ENCODE measurements at regions not wholly inside any gene's neighbourhood (a gene's known extent, or its start where the extent isn't known, plus 50 kb on each side); places are given as distances from the start of the nearest gene placed in this dataset.
A peak's percentile ranks its signal among the peaks of the same experiment; 100 is the strongest.
"Not testable (repeated sequence)": the region's sequence is repeated elsewhere in the genome, so short reads cannot be mapped to it uniquely, and the experiment has no call there.

GRCh38 chr19:22527554-22527953 lies 105.4 kb upstream of the ZNF98 start:
- Histone ChIP-seq H3K36me3 (ENCODE audit: control insufficient read depth, insufficient read depth, low read length) (no peaks in the 10 kb centered on the region), H3K27me3 (ENCODE audit: control insufficient read depth, insufficient read depth, low read length) (no peaks in the 10 kb centered on the region), H3K4me3 (ENCODE audit: low read depth, low read length) (no peak overlapping the region)
- FAIRE-seq (no peak), DNase-seq (ENCODE audit: low read depth) (no peak)
- TF ChIP-seq, protein P1, sequence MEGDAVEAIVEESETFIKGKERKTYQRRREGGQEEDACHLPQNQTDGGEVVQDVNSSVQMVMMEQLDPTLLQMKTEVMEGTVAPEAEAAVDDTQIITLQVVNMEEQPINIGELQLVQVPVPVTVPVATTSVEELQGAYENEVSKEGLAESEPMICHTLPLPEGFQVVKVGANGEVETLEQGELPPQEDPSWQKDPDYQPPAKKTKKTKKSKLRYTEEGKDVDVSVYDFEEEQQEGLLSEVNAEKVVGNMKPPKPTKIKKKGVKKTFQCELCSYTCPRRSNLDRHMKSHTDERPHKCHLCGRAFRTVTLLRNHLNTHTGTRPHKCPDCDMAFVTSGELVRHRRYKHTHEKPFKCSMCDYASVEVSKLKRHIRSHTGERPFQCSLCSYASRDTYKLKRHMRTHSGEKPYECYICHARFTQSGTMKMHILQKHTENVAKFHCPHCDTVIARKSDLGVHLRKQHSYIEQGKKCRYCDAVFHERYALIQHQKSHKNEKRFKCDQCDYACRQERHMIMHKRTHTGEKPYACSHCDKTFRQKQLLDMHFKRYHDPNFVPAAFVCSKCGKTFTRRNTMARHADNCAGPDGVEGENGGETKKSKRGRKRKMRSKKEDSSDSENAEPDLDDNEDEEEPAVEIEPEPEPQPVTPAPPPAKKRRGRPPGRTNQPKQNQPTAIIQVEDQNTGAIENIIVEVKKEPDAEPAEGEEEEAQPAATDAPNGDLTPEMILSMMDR (IDR thresholded peaks at IDR 0.05; ENCODE audit: insufficient read depth, low read length, severe bottlenecking): no peak

DNA sequence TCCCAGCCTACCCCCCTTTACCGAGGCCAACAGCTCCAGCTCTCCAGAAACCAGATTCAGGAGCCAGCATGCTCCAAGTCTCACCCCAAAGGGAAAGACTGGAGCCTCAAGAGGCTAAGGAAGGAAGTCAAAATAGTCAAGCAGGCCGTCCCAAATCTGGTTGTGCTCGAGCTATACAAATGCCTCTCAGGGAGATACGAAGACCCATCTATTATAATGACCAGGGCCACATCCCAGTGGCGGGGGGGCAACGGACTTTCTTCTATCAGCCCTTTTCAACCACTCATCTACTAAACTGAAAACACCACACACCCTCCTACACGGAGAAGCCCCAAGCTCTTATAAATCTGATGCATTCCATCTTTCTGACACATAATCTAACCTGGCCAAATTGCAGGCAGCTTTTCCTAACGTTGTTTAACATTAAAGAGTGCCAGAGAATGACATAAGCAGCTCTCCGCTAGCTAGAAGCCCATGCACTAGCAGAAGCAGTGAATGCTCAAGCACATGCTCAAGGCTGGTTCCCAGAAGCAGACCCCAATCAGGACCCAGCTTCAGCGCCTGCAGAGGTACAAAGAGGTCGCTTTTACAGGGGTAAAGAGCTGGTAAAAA lies 104.6 kb upstream of the ZNF98 start:
- no peak for FAIRE-seq
- H3K4me3 ChIP-seq (ENCODE audit: low read depth, low read length): no peak overlapping the region
- TF ChIP-seq, protein P1 (IDR thresholded peaks at IDR 0.05; ENCODE audit: insufficient read depth, low read length, severe bottlenecking): no peak
- no peak for DNase-seq (ENCODE audit: low read depth)
- H3K36me3 ChIP-seq (ENCODE audit: control insufficient read depth, insufficient read depth, low read length): no peaks in the 10 kb centered on the region
- H3K27me3 ChIP-seq (ENCODE audit: control insufficient read depth, insufficient read depth, low read length): no peaks in the 10 kb centered on the region

- FAIRE-seq: no peak
- TF ChIP-seq, protein P1 (IDR thresholded peaks at IDR 0.05; ENCODE audit: insufficient read depth, low read length, severe bottlenecking): no peak
- no peaks in the 10 kb centered on the region for H3K27me3 ChIP-seq (ENCODE audit: control insufficient read depth, insufficient read depth, low read length)
Measured at GRCh38 chr19:22523940-22524339, 101.8 kb upstream of the ZNF98 start.

GRCh38 chr19:22519562-22519961 lies 97.4 kb upstream of the ZNF98 start:
- H3K36me3 ChIP-seq (ENCODE audit: control insufficient read depth, insufficient read depth, low read length); H3K27me3 ChIP-seq (ENCODE audit: control insufficient read depth, insufficient read depth, low read length); DNase-seq (ENCODE audit: low read depth); H3K4me3 ChIP-seq (ENCODE audit: low read depth, low read length): not testable (repeated sequence)
- peak; percentile 55 for FAIRE-seq

More at GRCh38 chr19:22523940-22524339, 101.8 kb upstream of the ZNF98 start:
- no peaks in the 10 kb centered on the region for H3K36me3 ChIP-seq (ENCODE audit: control insufficient read depth, insufficient read depth, low read length)
- no peak overlapping the region for H3K4me3 ChIP-seq (ENCODE audit: low read depth, low read length)
- no peak for DNase-seq (ENCODE audit: low read depth)

- DNase-seq (ENCODE audit: low read depth): no peak
- Histone ChIP-seq H3K27me3 (ENCODE audit: control insufficient read depth, insufficient read depth, low read length) (no peaks in the 10 kb centered on the region), H3K4me3 (ENCODE audit: low read depth, low read length) (no peak overlapping the region), H3K36me3 (ENCODE audit: control insufficient read depth, insufficient read depth, low read length) (no peaks in the 10 kb centered on the region)
- no peak for FAIRE-seq
- TF ChIP-seq, protein P1 (IDR thresholded peaks at IDR 0.05; ENCODE audit: insufficient read depth, low read length, severe bottlenecking): no peak
Measured at GRCh38 chr19:22519152-22519551, 97.0 kb upstream of the ZNF98 start.

DNA sequence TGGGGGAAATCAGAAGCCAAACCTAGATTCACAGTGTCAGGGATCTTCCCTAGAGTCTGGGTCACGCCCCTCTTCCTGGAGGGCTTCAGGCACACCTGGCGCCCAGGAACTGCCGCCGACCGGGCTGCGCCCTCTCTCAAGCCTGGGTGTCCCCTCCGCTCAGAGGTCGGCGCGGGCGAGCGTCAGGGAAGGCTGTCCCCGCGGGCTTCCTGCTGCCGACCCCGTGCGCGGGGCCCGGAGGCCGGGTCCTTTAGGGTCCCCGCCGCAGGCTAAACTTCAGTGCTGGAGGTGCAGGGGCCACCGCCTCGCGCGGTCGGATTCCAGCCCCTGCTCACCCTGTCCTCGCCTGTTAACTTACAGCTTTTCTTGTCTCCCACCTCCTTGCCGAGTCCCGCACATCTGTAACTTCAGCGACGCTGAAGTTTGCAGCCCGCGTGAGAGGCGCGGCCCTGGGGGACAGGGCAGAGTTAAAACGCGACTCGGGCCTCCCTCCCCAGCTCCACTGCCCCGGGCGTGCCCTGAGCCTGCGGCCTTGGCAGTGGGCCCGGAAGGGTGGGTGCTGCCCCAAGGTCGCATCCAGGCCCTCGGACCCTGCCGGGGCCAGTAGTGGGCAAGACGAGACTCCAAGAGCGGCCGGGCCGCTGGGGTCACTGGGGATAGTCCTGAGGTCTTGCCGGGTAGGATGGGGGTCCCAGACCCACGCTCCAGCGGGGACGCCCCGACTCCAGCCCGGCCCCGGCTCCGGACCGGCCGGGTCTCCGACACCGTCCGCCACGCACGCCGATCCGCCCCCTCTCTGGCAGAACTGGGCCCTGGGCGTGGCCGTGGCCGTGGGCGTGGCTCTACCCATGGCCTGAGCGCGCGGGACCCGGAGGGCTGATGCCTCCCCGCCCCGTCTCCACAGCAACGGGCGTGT lies 95.6 kb upstream of the ZNF98 start:
- no peak for FAIRE-seq
- H3K4me3 ChIP-seq (ENCODE audit: low read depth, low read length): no peak overlapping the region
- TF ChIP-seq, protein P1 (IDR thresholded peaks at IDR 0.05; ENCODE audit: insufficient read depth, low read length, severe bottlenecking): no peak
- H3K27me3 ChIP-seq (ENCODE audit: control insufficient read depth, insufficient read depth, low read length): no peaks in the 10 kb centered on the region
- H3K36me3 ChIP-seq (ENCODE audit: control insufficient read depth, insufficient read depth, low read length): no peaks in the 10 kb centered on the region
- DNase-seq (ENCODE audit: low read depth): no peak
